Ectodermal cell (in vitro differentiated cells): ENCODE measurements at regions not wholly inside any gene's neighbourhood (a gene's known extent, or its start where the extent isn't known, plus 50 kb on each side); places are given as distances from the start of the nearest gene placed in this dataset.

Source experiments
- H3K27ac ChIP-seq: 2 replicates; pipeline ENCODE4 v1.7.0; 2013; ENCODE audit warnings: mild to moderate bottlenecking, low read depth, low read length; ENCODE audit not compliant: insufficient read depth, poor library complexity, severe bottlenecking
- H3K27me3 ChIP-seq: 2 replicates; pipeline ENCODE4 v1.7.0; 2013; ENCODE audit warnings: mild to moderate bottlenecking, low read length; ENCODE audit not compliant: insufficient read depth, control insufficient read depth, poor library complexity, severe bottlenecking
- H3K36me3 ChIP-seq: one replicate; pipeline ENCODE4 v1.7.0; 2013; ENCODE audit warnings: low read length; ENCODE audit not compliant: control insufficient read depth, insufficient read depth
- H3K4me1 ChIP-seq: one replicate; pipeline ENCODE4 v1.7.0; 2013; ENCODE audit warnings: low read length; ENCODE audit not compliant: control insufficient read depth, insufficient read depth
- H3K4me3 ChIP-seq: 2 replicates; pipeline ENCODE4 v1.7.0; 2013; ENCODE audit warnings: low read depth, low read length, control low read depth; ENCODE audit not compliant: insufficient read depth
- H3K9me3 ChIP-seq: 2 replicates; pipeline ENCODE4 v1.7.0; 2013; ENCODE audit warnings: mild to moderate bottlenecking, low read length, moderate library complexity; ENCODE audit not compliant: control insufficient read depth
- WGBS, 2 experiments: methylation state at CpG; one replicate each; pipeline ENCODE4 v1.1.7; 2013; ENCODE audit warnings: missing lambda C conversion rate in 2 of 2; 5-methylcytosine and 5-hydroxymethylcytosine counted together

DNA sequence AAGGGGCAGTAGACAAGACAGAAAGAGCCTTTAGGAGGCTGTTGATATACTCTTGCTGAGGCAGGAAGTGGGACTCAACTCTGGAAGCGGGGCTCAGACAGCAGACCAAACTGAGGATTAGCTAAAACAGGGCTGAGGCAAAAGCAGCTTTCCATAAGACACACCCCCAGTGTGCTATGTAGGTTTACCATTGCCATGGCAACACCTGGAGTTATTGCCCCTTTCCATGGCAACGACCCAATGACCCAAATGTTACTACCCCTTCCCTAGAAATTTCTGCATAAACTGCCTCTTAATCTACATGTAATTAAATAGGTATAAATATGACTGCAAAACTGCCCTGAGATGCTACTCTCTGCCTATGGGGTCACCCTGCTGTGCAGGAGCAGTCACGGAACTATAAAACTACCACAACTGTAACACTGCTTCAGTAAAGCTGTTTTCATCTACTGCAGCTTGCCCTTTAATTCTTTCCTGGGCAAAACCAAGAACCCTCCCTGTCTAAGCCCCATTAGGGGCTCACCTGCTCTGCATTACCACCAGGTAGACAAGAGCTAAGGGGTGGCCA is 348.4 kb upstream of the PODXL start:
- no peak overlapping the region for H3K4me3 ChIP-seq
- H3K27ac ChIP-seq, result no peak overlapping the region
- peaks cover 40% of the 10 kb centered on the region for H3K27me3 ChIP-seq
- WGBS, 2 experiments, result 55 to 71% methylated on average over 3 of the region's 3 CpGs
- H3K36me3 ChIP-seq, result no peaks in the 10 kb centered on the region
- no peaks in the 10 kb centered on the region for H3K9me3 ChIP-seq
- no peaks in the 10 kb centered on the region for H3K4me1 ChIP-seq

DNA sequence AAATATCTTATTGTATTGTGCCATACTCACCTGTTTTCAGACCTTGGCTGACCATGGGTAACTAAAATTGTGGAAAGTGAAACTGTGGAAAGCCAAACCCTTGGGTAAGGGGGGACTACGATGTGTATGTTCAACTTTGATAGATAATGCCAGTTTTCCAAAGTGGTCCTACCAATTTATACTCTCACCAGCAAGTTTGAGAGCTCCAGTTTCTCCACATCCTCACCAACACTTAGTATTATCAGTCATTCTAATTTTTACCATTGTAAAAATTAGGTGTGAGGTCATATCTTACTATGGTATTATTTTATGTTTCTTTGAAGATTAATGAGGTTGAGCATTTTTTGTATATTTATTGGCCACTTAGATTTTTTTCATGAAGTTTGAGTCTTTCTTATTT is 346.9 kb upstream of the PODXL start:
- H3K4me1 ChIP-seq, result no peaks in the 10 kb centered on the region
- no peaks in the 10 kb centered on the region for H3K36me3 ChIP-seq
- peaks cover 39% of the 10 kb centered on the region for H3K27me3 ChIP-seq
- H3K9me3 ChIP-seq, result no peaks in the 10 kb centered on the region
- no peak overlapping the region for H3K4me3 ChIP-seq
- 100% methylated on average over 1 of the region's 1 CpG; no CpG with 5 or more reads in 1 of the 2 experiments for WGBS, 2 experiments
- no peak overlapping the region for H3K27ac ChIP-seq

DNA sequence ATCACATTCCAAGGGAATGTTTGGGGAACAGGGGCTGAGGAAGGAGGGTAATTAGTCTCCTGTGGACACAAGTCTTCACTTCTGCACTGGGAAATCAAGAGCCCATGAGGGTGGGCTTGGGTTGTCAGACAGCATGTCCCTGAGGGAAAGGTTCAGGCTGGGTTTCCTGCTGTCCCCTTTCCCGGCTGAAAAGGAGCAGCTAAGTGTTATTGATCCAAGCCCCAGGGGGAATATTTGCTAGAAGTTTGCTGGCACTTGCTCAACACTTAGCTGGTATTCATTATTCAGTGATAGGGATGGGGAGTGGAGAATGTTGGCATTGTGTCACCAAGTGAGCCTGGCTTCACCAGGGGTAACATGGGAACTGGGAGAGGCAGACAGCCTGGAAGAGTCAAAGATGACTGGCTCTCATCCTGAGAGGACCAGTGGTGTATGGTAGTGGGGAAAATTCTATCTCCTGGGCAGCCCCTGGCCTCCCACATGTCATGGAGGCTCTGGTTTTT is 344.4 kb upstream of the PODXL start:
- WGBS, 2 experiments, result 67 to 77% methylated on average over 1 of the region's 1 CpG
- Histone ChIP-seq H3K4me3 (no peak overlapping the region), H3K4me1 (peaks cover 17% of the 10 kb centered on the region), H3K36me3 (no peaks in the 10 kb centered on the region), H3K27ac (no peak overlapping the region), H3K27me3 (peaks cover 17% of the 10 kb centered on the region), H3K9me3 (no peaks in the 10 kb centered on the region)

DNA sequence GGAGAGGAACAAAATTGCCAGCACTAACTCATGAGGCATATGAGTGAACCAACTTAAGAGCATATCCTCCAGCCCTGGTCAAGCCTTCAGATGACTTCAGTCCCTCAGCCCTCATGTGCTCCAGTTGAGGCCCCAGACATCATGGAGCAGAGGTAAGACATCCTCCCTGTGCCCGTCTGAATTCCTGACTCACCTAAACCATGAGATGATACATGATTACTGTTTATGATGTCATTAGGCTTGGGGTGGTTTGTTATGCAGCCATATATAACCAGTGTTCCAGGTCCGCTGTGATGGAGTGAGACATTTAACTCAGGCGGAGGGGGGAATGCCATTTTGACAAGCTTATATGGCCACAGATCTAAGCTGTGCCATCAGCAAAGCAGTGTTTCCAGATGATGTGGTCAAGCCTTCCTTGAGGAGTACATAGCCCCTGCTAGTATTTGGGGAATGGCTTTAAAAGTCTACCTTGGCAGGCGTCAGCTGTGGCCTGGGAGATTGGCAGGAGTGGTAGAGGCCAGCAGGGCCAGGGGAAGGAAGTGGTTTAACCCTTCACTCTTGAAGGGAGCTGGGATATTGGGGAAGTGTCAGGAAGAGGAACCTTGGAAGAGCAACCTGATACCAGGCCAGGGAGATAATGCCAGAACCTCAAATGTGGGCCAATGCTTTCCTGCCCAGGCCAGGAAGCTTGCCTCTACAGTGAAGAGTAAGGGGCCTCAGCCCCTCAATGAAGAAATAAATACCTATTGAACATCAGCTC is 343.0 kb upstream of the PODXL start:
- 89 to 95% methylated on average over 4 of the region's 4 CpGs for WGBS, 2 experiments
- Histone ChIP-seq H3K4me3 (no peak overlapping the region), H3K27me3 (peaks cover 28% of the 10 kb centered on the region), H3K9me3 (no peaks in the 10 kb centered on the region), H3K36me3 (no peaks in the 10 kb centered on the region), H3K4me1 (peaks cover 18% of the 10 kb centered on the region), H3K27ac (no peak overlapping the region)

DNA sequence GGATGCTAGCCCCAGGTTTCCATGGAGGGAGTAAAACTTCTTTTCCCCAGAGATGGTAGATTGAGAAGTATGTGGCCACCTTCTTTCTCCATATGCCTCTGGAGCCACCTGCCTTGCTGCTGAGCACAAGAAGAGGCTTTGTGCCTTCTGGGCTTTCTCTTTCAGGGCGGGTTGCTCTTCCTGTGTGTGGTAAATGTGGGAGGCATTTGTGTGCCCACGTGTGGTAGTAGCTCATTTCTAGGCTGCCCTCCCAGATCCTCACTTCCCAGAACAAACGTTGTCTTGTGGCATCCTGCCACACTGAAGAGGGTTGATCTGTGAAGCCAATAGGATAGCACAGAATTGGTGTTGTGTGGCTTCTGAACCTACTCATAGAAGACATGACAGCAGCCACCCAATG is 342.0 kb upstream of the PODXL start:
- 90 to 93% methylated on average over 3 of the region's 3 CpGs for WGBS, 2 experiments
- H3K27me3 ChIP-seq, result peaks cover 38% of the 10 kb centered on the region
- H3K9me3 ChIP-seq, result no peaks in the 10 kb centered on the region
- H3K4me3 ChIP-seq, result no peak overlapping the region
- H3K36me3 ChIP-seq, result no peaks in the 10 kb centered on the region
- peaks cover 18% of the 10 kb centered on the region for H3K4me1 ChIP-seq
- no peak overlapping the region for H3K27ac ChIP-seq

DNA sequence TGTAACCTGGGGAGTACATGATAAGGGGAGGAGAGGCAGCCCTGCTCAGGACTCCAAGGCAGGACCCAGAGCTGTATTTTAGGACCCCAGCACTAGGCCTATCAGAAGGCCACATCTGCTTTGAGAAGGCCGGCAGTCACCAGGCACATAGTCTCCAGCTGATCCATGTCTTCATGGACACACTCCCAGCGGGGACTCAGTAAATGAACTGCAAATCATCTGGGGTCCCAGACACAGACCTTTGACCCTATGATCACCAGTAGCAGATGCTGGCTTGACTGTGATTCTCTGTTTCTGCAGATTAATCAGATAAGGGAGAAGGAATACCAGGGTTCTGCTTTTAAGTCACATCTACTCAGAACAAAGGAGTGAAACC is 341.4 kb upstream of the PODXL start:
- Histone ChIP-seq H3K9me3 (no peaks in the 10 kb centered on the region), H3K4me1 (peaks cover 18% of the 10 kb centered on the region), H3K4me3 (no peak overlapping the region), H3K27ac (no peak overlapping the region), H3K27me3 (peaks cover 43% of the 10 kb centered on the region), H3K36me3 (no peaks in the 10 kb centered on the region)
- 71 to 79% methylated on average over 2 of the region's 2 CpGs for WGBS, 2 experiments

DNA sequence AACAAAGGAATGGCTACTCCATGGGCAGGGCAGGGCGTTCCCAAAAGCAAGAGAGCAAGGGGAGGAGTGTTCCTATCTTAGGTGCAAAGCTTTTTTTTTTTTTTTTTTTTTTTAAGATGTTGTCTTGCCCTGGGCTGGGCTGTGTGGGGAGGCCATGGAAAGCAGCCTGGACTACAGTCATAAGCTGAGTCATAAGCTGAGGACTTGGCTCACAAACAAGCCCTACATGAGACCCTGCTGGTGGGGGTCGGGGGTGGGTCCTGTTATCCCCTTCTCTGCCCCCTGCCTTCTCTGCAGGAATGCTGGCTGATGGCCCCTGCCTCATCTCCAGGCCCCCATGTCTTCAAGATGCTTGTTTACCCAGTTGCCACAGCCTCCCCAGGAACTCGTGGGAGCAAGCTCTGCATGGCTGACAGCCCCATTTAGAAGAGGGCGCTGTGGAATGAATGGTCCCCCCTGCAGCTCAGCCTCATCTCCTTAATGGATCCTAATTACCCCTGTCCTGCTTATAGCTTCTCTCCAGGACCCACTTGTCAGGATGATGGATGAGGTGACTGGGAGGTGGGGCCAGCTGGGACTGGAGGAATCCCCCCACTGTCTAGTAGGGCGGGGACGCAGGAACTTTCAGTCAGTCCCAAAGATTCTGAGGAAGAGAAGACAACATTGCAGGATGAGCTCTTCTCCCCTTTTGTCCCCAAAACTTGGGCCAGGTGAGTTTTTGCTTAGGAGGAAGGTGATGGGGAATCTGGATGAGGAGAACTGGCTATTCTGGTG is 340.8 kb upstream of the PODXL start:
- 37 to 38% methylated on average over 6 of the region's 6 CpGs for WGBS, 2 experiments
- H3K4me1 ChIP-seq, result peaks cover 18% of the 10 kb centered on the region
- no peak overlapping the region for H3K4me3 ChIP-seq
- H3K9me3 ChIP-seq, result no peaks in the 10 kb centered on the region
- peak overlapping the region; percentile 3 for H3K27ac ChIP-seq
- H3K27me3 ChIP-seq, result peaks cover 49% of the 10 kb centered on the region
- H3K36me3 ChIP-seq, result no peaks in the 10 kb centered on the region

DNA sequence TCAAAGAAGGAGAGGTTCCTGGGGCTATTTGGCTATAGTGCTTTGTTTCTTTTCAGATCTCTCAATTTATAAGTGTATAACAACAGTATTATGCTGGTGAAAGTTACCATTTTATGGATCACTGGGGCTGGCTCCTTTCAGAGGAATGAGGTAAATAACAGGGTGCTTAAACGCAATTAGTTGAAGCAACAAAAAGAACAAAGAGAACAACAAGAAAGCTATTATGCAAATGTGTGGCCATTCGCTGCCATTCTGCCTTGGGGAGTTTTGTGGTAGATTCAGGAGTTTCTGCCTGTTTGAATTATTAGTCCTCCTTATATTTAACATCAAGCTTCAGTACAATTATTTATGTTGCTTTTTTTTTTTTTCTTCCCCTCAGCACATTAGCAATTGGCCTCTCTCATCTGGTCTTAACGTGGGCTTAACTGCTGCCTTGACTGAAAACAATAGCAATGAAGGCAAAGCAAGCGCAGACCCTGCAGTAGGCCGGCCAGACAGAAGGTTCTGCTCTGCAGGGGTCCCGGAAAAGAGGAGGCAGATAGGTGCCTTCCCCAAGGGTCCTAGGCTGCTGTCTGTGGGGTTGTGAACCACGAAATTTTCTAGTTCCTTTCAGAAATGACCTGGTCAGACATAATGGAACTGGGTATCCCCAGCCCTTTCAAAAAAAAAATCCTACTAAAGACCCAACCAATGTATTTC is 339.9 kb upstream of the PODXL start:
- WGBS, 2 experiments, result 3 to 5% methylated on average over 6 to 7 of the region's 7 CpGs
- Histone ChIP-seq H3K36me3 (no peaks in the 10 kb centered on the region), H3K4me3 (no peak overlapping the region), H3K9me3 (no peaks in the 10 kb centered on the region), H3K27me3 (peaks cover 57% of the 10 kb centered on the region), H3K4me1 (peaks cover 18% of the 10 kb centered on the region), H3K27ac (no peak overlapping the region)

DNA sequence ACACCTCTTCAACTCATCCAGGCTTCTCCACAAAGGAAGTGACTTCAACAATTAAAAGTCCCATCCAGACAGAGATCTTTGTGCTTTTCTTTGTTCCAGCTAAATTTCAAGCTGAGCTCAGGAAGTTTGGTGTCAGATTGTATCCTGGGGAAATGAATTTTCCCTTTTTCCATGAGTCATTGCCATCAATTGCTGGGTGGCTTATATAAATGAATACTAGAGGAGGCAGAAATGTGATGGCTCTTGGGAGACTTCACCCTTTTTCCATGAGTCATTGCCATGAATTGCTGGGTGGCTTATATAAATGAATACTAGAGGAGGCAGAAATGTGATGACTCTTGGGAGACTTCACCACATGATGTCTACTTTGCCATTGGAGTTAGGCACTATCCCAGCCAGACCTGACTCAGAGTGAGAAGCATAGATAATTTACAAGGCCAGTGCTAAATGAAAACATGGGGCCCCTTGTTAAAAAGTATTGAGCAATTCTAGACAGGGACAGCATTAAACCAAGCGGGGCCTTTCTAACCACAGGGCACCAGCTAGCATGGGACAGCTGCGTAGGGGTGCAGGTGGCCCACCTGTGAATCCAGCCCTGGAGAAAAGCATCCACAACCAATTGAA is 339.2 kb upstream of the PODXL start:
- H3K27me3 ChIP-seq, result peaks cover 60% of the 10 kb centered on the region
- no peaks in the 10 kb centered on the region for H3K36me3 ChIP-seq
- 18 to 27% methylated on average over 2 of the region's 2 CpGs for WGBS, 2 experiments
- no peak overlapping the region for H3K27ac ChIP-seq
- H3K9me3 ChIP-seq, result no peaks in the 10 kb centered on the region
- no peak overlapping the region for H3K4me3 ChIP-seq
- peaks cover 18% of the 10 kb centered on the region for H3K4me1 ChIP-seq
